Upper lobe of left lung (tissue), 4 donors: ENCODE measurements at regions not wholly inside any gene's neighbourhood (a gene's known extent, or its start where the extent isn't known, plus 50 kb on each side); places are given as distances from the start of the nearest gene placed in this dataset.

Experiments
- POLR2AphosphoS5 ChIP-seq, 2 donors: sonication (generic); formaldehyde crosslinking; IDR thresholded peaks; one replicate each; pipeline ENCODE4 v1.5.1; 2017; ENCODE audit warnings: antibody characterized with exemption in 2 of 2
- TF ChIP-seq, protein P1 (sequence below), 6 experiments: fragments of 450-650 bp in 4 of 6; fragments of 200-600 bp in 2 of 6; sonication (generic) in 2 of 6; IDR thresholded peaks; one replicate each; pipeline ENCODE4 v1.5.1; 2016 to 2019; ENCODE audit warnings: antibody characterized with exemption in 6 of 6

DNA sequence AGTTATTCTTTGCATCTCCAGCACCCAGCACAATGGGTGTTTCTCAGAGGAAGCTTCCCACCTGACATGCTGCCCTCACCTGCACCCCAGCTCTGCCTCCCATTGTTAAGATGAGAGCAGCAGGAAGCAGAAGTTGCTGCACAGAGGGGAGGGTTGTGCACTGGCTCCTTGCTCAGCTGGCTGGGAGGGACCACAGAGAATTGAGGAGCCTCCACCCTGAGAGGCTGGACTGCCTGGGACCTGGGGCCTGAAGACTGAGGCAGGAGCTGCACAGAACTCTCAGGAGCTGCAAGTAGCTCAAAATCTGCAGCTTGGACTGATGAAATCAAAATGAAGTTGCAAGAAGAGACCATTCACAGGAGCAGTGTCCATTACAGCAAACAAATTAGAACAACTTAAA lies 222.3 kb upstream of the LINGO1 start:
- TF ChIP-seq, protein P1, sequence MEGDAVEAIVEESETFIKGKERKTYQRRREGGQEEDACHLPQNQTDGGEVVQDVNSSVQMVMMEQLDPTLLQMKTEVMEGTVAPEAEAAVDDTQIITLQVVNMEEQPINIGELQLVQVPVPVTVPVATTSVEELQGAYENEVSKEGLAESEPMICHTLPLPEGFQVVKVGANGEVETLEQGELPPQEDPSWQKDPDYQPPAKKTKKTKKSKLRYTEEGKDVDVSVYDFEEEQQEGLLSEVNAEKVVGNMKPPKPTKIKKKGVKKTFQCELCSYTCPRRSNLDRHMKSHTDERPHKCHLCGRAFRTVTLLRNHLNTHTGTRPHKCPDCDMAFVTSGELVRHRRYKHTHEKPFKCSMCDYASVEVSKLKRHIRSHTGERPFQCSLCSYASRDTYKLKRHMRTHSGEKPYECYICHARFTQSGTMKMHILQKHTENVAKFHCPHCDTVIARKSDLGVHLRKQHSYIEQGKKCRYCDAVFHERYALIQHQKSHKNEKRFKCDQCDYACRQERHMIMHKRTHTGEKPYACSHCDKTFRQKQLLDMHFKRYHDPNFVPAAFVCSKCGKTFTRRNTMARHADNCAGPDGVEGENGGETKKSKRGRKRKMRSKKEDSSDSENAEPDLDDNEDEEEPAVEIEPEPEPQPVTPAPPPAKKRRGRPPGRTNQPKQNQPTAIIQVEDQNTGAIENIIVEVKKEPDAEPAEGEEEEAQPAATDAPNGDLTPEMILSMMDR (IDR thresholded peaks at IDR 0.05): no peak
- no peak for TF ChIP-seq POLR2AphosphoS5 (IDR thresholded peaks at IDR 0.05)
